Fibroblast of mammary gland (primary cell): ENCODE measurements at regions not wholly inside any gene's neighbourhood (a gene's known extent, or its start where the extent isn't known, plus 50 kb on each side); places are given as distances from the start of the nearest gene placed in this dataset.

Source experiments
- DNase-seq: peaks from one replicate; pipeline ENCODE4 v3.0.0-alpha.2; 2010; ENCODE audit warnings: low read depth
- H3K4me3 ChIP-seq: 2 replicates; pipeline ENCODE4 v1.5.1; 2011; ENCODE audit warnings: low read depth, mild to moderate bottlenecking, low read length, moderate library complexity; ENCODE audit not compliant: control insufficient read depth
- TF ChIP-seq, protein P1 (sequence below): conservative IDR thresholded peaks from 2 replicates; pipeline ENCODE4 v1.5.1; 2011; ENCODE audit warnings: low read depth, low read length, inconsistent platforms; ENCODE audit not compliant: control insufficient read depth, insufficient read depth

DNA sequence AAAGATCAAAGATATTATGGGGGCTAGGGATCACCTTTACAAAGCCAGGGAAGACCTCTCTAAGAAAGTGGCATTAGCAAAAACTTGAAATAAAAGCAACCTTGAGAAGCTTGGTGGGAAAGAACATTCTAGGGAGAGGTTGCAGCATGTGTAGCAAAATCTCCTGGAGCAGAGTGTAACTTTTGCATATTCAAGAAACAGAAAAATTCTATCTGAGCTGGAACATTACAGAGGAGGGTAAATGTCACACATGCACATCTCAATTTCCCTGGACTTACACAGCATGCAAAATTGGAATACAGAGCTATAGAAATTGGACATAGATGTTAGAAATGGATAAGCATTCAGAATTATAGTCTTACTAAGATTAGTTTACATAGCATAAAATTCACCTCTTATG is 510.0 kb downstream of the CETN3 start:
- TF ChIP-seq, protein P1, sequence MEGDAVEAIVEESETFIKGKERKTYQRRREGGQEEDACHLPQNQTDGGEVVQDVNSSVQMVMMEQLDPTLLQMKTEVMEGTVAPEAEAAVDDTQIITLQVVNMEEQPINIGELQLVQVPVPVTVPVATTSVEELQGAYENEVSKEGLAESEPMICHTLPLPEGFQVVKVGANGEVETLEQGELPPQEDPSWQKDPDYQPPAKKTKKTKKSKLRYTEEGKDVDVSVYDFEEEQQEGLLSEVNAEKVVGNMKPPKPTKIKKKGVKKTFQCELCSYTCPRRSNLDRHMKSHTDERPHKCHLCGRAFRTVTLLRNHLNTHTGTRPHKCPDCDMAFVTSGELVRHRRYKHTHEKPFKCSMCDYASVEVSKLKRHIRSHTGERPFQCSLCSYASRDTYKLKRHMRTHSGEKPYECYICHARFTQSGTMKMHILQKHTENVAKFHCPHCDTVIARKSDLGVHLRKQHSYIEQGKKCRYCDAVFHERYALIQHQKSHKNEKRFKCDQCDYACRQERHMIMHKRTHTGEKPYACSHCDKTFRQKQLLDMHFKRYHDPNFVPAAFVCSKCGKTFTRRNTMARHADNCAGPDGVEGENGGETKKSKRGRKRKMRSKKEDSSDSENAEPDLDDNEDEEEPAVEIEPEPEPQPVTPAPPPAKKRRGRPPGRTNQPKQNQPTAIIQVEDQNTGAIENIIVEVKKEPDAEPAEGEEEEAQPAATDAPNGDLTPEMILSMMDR: no peak
- no peak overlapping the region for H3K4me3 ChIP-seq
- no peak for DNase-seq

DNA sequence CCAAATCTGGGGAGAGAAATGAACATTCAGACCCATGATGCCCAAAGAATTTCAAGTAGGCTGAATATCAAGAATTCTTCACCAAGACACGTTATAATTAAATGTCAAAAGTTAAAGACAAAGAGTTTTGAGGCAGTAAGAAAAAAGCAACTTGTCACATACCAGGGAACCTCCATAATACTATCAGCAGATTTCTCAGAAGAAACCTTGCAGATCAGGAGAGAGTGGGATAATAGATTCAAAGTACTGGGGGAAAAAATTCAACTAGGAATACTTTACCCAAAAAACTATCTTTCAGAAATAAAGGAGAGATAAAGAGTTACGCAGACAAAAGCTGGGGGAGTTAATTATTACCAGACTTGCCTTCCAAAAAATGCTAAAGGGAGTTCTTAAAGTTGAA is 516.0 kb downstream of the CETN3 start:
- TF ChIP-seq, protein P1: no peak
- DNase-seq: no peak
- no peak overlapping the region for H3K4me3 ChIP-seq

DNA sequence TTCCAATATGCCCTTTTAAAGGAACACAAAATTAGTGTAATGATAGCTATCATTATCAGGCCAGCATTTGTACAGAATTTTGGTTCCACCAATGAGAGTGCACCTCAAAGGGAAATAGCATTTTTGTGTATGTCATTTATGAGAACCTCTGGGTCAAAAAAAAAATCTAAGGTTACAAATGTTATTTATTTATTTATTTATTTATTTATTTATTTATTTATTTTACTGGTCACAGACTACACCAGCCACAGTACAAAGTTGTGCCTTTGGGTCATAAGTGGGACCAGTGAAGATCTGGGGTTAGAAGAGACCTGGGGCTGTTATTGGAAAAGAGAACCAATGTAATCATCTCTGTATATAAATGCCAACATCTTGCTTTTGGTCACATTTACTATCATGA is 523.9 kb downstream of the CETN3 start:
- no peak overlapping the region for H3K4me3 ChIP-seq
- no peak for DNase-seq
- TF ChIP-seq, protein P1: no peak

DNA sequence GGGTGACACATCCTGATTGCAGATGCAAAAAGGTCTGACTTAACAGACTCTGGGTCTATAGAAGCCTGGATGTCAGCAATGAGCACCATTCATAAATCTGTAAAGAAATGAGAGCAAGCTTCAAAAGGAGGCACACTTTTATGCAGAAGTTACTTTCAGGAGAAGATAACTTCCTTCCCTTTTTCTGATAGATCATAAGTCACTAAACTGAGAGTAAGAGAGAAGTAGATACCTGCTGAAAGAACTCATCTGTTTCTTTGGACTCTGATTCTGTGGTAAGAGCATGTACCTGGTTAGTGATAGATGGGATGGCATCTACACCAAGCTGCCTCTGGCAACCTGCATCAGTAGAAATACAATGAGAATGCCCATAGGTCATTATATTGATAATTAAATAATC is 525.6 kb downstream of the CETN3 start:
- TF ChIP-seq, protein P1: no peak
- DNase-seq: no peak
- no peak overlapping the region for H3K4me3 ChIP-seq

DNA sequence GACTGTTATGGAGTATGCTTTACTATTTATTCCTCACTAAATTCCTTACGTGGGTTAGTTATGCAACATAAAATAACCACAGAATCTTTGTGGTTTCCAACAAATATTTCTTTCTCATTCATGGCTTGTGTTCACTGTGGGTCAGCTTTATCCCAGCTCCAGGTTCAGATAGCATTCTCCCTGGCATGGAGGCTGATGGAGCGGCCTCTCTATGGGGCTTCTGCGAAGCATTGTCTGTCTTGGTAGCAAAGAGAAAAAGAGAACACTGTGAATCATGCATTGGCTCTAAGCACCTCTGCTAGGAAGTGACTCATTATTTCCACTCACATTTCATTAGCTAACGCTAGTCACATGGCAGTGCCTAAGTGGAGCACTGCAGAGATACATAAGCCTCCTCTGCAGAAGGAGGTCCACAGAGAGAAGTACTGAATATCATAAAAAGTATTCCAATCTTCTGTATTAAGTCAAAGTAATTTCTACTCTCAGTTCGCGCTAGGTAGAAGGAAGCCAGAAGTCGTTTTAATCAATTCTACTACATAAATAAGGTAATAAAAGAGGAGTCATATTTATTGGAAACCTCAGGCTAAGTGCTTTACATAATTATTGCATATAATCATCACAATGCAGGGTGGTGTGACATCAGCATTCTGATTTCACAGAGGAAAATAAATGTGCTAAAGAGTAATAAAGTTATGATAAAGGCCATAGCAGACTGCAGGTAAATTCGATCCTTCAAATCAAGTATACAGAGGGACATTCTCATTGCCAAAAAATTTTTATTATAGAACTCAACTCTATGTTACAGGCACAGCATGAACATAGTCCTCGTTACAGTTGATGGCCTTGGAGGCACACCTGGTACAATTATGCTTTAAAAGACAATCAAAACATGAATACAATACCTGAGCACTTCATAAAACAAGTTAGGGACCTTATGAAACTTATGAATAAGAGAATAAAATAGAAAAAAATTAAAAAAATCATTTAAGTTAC is 531.1 kb downstream of the CETN3 start:
- DNase-seq: peak; percentile 95
- no peak overlapping the region for H3K4me3 ChIP-seq
- TF ChIP-seq, protein P1: no peak

DNA sequence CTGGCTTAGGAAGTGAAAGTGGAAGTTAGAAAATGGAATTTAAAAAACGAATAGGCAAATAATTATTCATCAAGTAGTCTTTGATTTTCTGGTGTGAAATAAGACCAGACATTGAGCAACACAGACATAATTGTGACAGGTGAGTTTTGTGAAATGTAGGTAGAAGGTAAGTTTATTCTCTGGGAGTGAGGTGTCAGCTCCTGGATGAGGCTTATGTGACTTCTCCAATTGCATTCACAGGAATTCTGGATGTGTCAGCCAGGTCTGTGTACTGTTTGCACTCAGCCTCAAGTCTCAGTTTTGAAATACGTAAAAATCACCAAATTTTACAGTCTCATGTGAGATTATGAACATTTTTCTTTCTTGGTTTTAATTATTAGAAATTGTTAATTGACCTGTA is 537.6 kb downstream of the CETN3 start:
- no peak overlapping the region for H3K4me3 ChIP-seq
- no peak for DNase-seq
- TF ChIP-seq, protein P1: no peak

DNA sequence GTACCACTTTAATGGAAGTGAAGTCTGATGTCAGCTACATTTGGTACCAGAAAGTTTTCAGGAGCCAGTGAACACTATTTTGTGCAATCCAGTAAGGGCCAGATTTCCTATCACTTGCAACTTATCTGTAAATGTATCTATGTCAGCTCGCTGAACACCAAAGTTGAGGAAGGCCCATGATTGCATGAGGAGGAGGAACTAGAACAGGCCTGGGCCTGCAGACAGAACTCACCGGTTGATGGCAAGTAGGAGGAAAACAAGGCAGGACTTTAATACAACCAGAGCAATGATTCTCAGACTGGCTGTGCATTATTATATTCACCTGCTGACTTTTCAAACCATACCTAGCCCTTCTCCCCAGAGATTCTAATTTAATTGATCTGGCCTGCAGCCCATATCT is 540.2 kb downstream of the CETN3 start:
- no peak for DNase-seq
- TF ChIP-seq, protein P1: no peak
- no peak overlapping the region for H3K4me3 ChIP-seq
